SIG-M5 (cell line): ENCODE measurements at regions not wholly inside any gene's neighbourhood (a gene's known extent, or its start where the extent isn't known, plus 50 kb on each side); places are given as distances from the start of the nearest gene placed in this dataset.

Experiments
- DNase-seq: peaks from one replicate; lab custom pipeline; 2025; lab: John Stamatoyannopoulos, UW

GRCh38 chr6:119647309-119647708 lies 297.7 kb upstream of the MAN1A1 start:
- no peak for DNase-seq

DNA sequence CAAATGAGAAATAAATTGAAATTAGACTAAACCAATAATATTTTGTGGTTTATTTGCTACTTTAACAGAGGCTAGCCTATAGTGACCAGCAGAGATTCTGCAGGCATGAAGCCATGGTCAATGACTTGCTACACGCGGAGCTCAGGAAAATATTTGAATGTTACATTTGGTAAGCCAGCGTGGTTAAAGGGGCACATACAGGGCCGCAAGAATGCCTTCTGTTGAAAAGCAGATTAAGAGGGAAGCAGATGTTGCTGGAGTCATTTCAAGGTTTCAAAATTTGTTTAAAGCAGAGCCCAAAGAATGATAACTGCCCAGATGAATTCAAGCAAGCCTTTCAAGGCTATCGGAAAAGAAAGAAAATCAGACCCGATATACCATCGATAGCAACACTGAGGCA lies 294.3 kb upstream of the MAN1A1 start:
- no peak for DNase-seq

DNA sequence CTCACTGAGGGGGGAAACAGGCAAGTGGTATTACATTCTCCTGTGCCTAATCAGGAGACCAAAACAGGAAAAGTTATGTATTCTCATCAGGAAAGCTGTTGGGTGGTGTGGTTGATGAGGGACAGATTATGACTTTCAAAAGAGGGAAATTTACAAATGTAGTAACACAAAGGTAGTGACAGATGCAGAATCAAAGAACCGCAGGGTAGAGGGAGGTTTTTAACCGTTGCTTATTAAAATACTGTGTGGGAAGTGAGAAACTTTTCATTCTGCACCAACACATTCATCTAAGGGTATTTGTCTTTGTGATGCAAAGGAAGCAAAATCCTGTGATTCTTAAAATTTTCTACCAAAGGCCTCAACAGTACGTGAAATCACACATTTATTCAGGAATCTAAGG lies 288.2 kb upstream of the MAN1A1 start:
- no peak for DNase-seq

DNA sequence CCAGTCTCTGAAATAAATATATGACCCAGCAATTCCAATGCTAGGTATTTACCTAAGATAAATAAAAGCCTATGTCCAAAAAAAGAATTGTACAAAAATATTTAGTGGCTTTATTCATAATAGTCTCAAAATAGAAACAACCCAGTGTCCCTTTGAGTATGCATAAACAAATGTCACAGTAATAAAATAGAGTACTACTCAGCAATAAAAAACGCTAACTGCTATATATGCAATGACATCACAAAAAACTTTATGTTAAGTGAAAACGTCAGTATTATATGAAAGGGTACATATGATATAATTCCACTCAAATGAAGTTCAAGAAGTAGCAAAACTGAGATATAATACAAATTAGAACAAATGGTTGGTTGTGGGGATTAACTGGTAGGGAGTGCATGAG lies 286.5 kb upstream of the MAN1A1 start:
- DNase-seq = no peak

- DNase-seq = no peak
These were observed 283.9 kb upstream of the MAN1A1 start for GRCh38 chr6:119633461-119633860.

GRCh38 chr6:119630561-119631192 lies 281.1 kb upstream of the MAN1A1 start:
- DNase-seq = no peak

DNA sequence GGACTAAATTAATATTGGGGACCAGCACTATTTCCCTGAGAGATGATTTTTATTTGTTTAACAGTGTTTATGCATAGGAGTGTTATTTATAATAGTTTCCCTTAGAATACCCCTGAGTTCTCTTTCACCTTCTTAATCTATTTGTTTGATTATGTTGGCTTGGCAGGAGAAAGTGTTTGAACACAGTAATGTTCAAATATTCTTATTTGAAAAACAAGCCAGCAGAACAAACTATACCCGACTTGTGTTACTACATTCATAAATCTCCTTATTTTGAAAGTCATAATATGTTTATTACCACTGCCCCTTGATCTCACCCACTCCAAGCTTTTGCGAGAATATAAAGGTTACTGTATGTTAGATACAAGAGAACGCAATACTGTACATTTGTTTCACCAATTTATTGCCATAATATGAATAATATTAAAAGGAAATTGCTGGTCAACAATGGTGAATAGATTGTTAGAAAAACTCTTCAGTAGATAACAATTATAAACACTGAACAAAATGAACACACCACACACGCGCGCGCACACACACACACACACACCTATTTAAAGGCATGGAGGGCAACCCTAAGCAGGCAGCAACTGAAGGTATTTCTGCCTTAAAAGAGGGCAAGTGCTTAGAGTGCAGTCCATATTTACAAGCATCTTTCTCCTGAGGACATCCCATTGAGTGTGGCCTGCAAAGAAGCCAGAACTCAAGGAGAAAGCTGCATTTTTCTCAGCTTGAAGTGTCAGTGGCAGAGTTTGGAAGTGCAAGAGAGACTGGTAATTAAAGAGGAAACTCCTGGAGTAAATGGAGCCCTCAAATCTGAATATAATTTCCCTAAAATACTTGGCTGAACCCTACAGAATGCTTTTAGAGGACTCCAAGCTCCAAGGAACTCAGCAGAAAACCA lies 279.4 kb upstream of the MAN1A1 start:
- DNase-seq = no peak

DNA sequence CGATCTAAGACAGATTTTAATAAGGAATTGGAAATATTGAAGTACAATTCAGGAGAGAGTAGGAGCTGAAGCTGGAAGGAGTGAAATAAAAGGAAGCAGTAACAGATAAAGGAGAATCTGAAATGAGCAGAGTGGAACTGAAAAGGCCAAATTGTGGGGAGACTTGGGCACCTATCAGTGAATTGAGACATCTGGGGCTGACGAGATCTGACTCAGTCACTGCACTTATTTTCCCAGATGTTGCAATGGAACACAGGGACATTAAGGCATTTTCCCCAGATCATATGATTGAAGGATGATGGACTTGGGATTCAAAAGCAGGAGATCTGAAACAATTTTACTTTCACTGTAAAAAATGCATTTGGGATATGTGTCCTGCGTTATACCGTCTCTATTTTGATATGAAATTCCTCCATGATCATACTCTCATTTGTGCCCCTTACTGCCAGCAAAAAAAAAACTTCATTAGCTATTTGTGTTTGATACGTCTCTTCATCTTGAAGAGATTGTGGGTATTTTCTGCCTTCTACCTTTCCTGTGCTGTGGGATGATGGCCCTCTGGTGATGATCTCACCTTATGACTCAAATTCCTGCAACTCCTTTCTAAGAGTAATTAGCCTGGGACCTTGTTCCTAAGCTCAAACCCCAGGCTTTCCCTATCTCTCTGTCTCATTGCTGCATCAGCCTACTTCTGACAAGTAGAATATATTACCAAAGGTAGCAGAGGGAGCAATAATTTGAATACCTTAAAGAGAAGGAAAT lies 278.5 kb upstream of the MAN1A1 start:
- no peak for DNase-seq

DNA sequence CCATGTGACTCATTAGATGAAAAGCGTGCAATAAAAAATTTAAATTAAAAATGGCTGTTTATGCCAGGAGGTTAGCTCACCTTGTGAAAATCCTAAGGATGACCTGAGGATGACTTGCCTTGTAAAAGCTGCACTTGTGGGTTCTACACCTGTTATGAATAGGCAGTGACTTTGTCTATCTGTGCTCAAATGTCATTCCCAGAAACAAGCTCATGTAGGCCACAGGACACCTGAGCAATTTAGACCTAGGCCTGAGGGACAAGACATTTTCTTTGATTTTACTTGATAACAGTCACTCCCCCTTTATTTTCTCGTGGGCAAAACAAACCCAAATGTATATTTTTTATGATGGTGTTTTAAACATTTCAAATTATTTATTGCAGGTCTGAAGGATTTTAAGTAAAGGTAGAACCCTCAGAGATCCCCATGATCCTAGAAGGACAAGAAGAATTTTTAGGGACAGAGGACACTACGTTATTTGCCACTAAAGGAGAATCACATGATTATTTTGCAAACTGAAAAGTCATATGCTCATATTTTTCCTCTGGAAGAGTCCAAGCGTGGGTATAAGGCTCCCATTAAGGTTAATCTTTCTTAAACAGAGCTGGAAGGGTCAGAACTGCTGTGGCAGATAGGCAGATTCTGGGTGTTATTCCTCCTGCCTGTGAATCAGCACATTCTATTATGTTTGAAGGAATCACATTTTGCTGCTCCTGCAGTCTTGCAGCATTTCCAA lies 277.5 kb upstream of the MAN1A1 start:
- no peak for DNase-seq

DNA sequence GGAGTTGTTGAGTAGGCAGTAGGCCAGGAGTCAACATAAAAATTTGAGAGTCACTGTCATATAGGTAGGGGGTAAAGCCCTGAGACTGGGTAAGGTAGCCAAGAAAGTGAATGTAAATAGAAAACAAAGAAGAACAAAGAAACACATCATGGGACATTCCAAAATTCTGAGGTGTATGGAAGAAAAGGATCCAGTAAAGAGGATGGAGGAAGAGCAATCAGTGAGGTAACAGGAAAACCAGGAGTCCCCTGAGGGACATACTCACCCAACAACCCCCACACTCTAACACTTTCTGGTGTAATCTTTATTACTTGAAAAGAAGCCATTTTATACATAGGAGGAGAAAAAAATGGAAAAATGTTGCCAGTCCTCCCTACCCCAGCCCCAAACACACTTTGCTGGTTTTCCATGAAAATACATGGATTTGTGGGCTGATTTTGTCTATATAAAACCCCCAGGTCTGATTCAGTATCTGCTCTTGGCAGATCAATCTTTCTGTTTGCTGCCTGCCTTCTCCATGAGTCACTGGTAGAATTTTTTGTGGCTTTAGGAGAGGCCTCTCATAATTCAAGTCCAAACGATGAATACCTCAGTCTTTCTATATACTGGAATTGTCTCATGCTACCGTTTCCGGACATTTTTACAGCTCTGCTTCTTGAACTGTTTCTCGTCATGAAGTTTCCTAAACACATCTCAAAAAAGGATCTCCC lies 271.4 kb upstream of the MAN1A1 start:
- no peak for DNase-seq

GRCh38 chr6:119614138-119614537 lies 264.6 kb upstream of the MAN1A1 start:
- no peak for DNase-seq

- no peak for DNase-seq
These were observed 263.4 kb upstream of the MAN1A1 start for GRCh38 chr6:119612911-119613381.

DNA sequence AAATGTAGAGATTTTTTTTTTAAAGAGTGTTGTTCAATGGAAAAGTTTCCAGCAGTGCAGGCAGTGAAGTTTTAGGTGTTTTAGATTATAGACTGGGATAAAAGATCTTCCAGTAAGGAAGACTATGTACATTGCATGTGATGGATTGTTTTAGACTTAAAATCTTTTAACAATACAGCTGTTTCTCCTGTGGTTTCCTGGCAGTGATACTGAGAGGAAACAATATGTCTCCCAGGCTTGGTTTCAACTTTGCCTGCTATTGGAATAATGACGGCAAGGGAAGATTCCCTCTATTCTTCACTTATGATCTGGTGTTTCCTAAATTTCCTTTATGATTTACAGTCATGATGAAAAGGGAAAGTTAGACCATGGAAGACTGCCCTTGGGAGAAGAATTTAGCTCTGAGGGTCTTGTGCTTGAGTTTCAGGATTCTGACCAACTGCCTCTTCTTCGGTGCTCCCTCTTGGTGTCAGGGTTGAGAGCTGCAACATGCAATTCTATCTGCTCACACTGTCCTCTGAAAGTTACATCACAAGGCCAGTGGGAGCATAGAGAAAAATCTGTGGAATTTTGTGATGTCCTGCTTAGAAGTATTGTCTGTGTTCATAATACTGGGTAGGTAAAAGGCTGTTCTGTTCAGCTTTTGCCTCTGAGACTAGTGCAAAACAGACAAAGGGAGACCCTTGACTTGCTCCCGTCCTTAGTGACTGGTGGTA lies 262.8 kb upstream of the MAN1A1 start:
- DNase-seq = no peak

- no peak for DNase-seq
These were observed 261.2 kb upstream of the MAN1A1 start for GRCh38 chr6:119610754-119611153.

DNA sequence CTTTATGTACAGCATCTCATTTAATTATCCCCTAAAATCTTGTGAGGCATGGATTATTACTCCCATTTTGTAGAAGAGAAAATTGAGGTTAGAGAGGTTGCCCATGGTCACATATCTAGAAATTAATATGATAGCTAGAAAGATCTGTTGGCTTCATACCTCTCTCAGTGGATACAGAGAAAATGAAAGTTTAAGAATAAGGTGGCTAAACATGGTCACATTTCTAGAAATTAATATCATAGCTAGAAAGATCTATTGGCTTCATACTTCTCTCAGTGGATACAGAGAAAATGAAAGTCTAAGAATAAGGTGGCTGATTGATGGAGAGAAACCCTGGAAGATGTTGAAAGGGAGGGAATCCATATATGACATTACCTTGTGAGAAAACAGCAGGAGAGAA lies 260.7 kb upstream of the MAN1A1 start:
- no peak for DNase-seq

DNA sequence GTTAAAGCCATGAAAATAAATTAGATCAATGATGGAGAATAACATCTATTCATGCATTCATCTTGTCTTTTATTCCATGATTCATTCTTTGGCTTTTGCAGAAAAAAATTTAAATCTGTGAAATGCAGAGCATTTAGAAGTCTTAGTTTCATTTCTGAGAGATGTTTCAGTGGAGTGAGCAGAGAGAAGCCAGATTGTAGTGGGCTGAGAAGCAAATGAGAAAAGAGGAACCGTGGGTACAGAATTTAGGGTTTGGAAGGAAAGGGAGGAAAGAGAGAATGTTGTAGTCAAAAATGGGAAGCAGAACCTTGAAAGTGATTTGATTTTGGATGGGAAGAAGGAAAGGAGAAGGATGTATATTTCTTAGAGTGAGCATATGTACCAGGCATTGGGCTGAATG lies 260.3 kb upstream of the MAN1A1 start:
- DNase-seq = no peak

- DNase-seq = no peak
These were observed 259.4 kb upstream of the MAN1A1 start for GRCh38 chr6:119608994-119609393.

DNA sequence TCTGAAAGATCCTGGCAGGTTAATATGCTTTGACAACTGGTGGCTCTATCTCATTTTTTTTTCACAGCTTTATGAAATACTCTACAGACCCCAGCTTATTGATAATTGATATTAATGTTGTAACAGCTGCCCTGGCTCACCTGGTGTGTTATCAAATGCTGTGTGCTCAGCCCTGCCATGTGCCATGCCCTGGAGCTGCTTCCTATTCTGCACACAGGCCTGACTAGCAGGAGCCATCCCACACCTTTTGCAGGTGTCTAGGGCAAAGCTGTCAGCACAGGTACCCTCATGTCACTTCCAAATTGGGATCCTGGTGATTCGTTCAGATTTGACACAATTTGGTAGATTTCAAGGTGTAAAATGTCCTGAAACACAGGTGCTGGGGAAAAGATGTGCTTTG lies 254.6 kb upstream of the MAN1A1 start:
- DNase-seq = no peak

DNA sequence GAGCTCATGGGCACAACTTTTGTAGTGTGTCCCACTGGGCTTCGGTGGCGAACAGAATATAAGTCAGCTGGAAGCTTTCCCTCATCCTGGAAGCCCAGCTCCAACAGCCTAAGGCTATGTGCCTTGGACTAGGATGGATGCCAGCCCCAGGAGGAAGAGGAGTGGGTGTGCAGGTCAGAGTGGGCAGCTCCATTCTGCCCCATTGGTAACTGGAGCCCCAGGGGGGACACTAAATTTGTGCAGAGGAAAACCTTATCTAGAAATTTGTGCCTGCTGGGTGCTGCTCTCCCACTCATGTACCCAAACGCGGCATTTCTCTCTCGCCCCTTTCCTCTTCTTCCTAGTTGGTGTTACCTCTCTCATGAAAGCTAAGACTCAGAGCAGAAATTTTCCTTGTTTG lies 253.9 kb upstream of the MAN1A1 start:
- DNase-seq = no peak
